ENCODE measurements at regions not wholly inside any gene's neighbourhood (a gene's known extent, or its start where the extent isn't known, plus 50 kb on each side); places are given as distances from the start of the nearest gene placed in this dataset.

- DNase-seq (ENCODE audit: low read depth): peak; percentile 40
- TF ChIP-seq CTCF (IDR thresholded peaks at IDR 0.05; ENCODE audit: low read depth, low read length, missing control alignments): no peak
- no peak overlapping the region for H3K4me3 ChIP-seq (ENCODE audit: low read depth, low read length)
Observed at GRCh38 chr13:31930901-31931522, 100.6 kb upstream of the FRY start.

- no peak for DNase-seq (ENCODE audit: low read depth)
- TF ChIP-seq CTCF (IDR thresholded peaks at IDR 0.05; ENCODE audit: low read depth, low read length, missing control alignments): no peak
- H3K4me3 ChIP-seq (ENCODE audit: low read depth, low read length): no peak overlapping the region
Observed at GRCh38 chr13:31937436-31937835, 94.1 kb upstream of the FRY start.

GRCh38 chr13:31940076-31940475 lies 91.5 kb upstream of the FRY start:
- TF ChIP-seq CTCF (IDR thresholded peaks at IDR 0.05; ENCODE audit: low read depth, low read length, missing control alignments): no peak
- DNase-seq (ENCODE audit: low read depth): no peak
- no peak overlapping the region for H3K4me3 ChIP-seq (ENCODE audit: low read depth, low read length)

GRCh38 chr13:31943591-31943990 lies 88.0 kb upstream of the FRY start:
- no peak overlapping the region for H3K4me3 ChIP-seq (ENCODE audit: low read depth, low read length)
- no peak for DNase-seq (ENCODE audit: low read depth)
- TF ChIP-seq CTCF (IDR thresholded peaks at IDR 0.05; ENCODE audit: low read depth, low read length, missing control alignments): no peak

GRCh38 chr13:31944262-31945160 lies 87.1 kb upstream of the FRY start:
- no peak for DNase-seq (ENCODE audit: low read depth)
- H3K4me3 ChIP-seq (ENCODE audit: low read depth, low read length): no peak overlapping the region
- TF ChIP-seq CTCF (IDR thresholded peaks at IDR 0.05; ENCODE audit: low read depth, low read length, missing control alignments): no peak

- no peak for DNase-seq (ENCODE audit: low read depth)
- no peak for TF ChIP-seq CTCF (IDR thresholded peaks at IDR 0.05; ENCODE audit: low read depth, low read length, missing control alignments)
- no peak overlapping the region for H3K4me3 ChIP-seq (ENCODE audit: low read depth, low read length)
Observed at GRCh38 chr13:31945202-31945961, 86.2 kb upstream of the FRY start.
